LHCN-M2 (cell line): ENCODE measurements at regions not wholly inside any gene's neighbourhood (a gene's known extent, or its start where the extent isn't known, plus 50 kb on each side); places are given as distances from the start of the nearest gene placed in this dataset.

Experiments used
- DNase-seq: peaks from one replicate; pipeline ENCODE4 v3.0.0-alpha.2; 2012; ENCODE audit warnings: low read depth

DNA sequence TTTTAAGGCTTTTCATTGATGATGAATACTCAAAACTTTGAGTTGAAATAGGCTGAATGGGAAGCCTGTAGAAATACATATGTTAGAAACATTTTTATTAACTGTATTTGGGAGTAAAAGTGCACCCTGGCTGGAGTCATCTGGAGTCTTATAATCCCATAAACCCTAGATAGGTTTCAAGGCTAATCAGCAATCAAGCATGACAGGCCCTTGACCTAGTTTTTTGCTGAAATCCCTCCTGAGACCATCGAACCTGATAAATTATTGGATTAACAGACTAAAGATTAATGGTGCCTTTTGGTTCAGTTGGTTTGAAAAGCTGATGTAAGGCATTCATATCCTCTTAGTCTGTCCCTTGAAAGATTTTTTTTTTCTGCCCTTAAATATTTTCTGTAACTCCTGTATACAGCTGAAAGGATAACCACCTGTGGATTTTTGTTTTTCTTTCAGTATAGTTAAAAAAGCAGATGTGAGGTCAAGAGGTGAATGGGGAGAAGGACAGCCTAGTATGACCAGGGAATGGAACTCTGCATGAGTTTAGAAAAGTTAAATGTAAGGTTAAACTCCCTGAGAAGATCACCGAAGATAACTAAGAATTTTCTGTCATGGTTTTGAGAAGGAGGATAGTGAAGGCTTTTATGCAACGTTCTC, 69.4 kb upstream of the STXBP5L start:
- no peak for DNase-seq

DNA sequence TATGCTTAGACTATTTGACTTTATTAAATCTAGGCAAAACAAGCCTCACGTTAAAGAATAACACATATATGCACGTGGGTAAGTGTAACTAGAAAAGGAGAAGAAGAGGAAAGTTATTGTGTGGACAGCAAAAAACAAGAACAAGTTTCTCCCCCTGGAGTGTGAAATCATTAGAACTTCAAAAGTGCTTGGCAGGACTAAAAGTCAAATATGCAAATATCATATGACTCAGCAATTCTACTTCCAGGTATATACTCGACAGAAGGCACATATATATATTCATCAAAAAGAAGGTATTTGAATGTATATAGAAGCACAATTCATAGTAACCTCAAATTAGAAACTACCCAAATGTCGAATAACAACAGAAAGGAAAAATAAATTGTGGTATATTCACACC, 68.9 kb upstream of the STXBP5L start:
- DNase-seq = no peak

DNA sequence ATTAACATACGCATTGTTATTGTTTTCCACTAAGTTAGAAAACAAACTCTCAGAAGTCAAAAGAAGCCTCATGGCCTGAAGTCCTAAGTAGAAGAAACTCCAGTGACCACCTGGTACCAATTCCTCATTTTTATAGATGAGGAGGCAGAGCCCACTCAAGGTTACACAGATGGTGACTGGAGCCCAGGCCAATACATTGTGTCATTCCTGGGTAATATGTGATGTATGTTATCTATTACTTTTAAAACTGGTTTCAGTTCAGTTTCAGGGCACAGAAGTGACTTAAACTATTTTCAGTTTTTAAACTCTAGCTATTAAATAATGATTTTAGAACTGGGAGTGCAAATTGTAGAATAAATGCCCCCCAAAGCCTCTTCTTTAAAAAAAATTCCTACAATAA, 66.7 kb upstream of the STXBP5L start:
- no peak for DNase-seq

DNA sequence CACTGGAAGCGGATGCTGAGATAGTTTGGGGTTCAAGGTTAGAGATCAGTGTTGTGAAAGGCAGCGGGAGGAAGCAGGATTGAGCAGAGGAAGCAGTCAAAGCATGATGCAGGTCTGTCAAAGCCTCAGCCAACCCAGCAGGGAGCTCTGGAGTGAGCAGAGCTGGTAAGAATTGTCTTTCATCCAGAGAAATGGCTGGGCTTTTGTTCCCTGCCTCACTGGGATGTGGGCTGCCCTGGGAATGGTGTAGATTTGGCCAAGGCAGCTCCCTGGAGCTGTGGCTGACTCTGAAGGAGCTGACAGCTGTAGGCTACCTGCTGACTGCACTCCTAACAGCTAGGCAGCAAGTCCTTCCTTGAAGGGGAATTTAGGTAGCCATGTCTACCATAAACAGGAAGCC, 61.9 kb upstream of the STXBP5L start:
- no peak for DNase-seq

DNA sequence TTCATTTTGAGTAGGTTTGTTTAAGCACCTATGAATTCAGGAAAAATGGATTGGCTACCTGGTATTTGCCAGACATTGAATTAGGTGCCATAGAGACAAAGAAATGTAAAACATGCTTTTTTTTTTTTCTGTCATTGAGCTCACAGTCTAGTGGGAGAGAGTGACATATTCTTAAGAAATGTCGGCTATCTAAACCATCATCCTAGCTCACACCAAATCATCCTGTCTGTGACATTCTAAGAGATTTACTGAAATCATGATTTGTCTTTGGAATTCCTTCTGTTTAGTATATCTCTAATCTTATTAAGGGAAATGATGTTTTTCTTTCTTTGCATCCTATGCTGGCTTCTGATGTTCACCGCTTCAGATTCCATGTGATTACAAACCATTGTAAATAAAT, 59.5 kb upstream of the STXBP5L start:
- no peak for DNase-seq

DNA sequence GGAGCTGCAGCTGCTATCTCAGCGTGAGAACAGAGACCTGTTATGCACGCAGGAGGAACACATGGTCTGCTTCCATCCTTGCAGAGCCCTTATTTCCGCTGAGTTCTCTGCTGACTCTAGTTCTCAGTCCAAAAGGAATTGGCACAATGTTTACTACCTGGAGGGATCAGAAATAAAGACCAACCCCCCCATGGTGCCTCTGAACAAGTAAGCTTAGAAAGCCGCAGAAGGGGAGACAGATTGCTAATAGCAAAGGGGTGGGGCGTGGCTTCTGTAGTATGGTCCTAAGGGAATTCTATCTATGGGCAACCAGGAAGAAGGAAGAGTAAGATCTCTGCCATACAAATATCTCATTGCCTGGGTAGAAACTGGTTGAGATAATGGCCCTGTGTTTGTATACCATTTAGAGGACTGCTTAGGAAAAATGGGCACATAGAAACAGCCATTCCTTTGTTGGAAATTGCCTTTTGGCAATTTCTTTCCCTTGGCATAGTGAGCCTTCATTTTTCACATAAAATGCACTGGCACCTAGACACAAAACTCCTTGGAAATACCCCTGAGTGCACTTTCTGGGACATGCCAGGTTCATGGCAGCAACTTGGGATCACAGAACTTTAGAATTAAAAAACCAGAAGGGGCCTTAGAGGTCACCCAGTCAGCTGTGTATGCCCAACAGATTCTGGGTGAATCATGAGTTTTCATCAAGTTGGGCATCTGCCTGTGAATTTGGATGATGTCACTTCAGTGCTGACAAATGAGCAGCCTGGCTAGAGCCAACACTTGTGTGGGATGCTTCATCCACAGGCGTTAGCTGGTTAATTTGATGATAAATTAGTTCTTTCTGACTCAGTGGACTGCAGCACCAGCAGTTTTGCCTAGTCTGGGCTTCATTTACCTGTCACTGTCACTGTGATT, 57.4 kb upstream of the STXBP5L start:
- DNase-seq = peak; percentile 59

DNA sequence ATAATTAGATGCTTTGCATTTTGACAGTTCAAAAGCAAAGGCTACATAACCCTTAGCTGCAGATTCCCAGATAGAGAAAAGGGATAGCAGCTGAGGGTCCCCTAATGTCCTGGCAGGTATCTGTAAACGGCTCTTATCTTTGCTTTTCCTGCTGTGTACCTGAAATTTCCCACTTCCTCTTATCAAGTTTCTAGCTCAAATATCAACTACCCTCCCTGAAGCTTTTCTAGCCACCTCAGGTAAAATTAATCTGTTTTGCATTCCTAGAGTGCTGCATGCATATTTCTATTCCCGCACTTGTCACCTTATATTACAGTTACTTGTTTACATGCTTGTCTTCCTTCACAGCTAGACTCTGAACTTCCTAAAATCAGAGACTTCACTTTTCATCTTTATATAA, 55.6 kb upstream of the STXBP5L start:
- no peak for DNase-seq

DNA sequence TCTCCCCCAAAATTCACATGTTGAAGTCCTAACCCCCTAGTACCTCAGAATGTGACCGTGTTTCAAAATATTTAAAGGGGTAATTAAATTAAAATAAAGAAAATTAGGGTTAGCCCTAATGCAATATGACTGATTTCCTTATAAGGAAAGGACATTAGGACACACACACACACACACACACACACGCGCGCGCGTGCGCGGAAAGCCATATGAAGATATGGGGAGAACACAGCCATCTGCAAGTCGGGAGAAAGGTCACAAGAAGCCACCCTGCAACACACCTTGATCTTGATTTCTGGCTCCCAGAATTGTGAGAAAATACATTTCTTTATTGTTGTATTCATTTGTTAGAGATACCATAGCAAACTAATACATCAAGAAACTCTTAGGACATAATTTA, 54.6 kb upstream of the STXBP5L start:
- DNase-seq = no peak

DNA sequence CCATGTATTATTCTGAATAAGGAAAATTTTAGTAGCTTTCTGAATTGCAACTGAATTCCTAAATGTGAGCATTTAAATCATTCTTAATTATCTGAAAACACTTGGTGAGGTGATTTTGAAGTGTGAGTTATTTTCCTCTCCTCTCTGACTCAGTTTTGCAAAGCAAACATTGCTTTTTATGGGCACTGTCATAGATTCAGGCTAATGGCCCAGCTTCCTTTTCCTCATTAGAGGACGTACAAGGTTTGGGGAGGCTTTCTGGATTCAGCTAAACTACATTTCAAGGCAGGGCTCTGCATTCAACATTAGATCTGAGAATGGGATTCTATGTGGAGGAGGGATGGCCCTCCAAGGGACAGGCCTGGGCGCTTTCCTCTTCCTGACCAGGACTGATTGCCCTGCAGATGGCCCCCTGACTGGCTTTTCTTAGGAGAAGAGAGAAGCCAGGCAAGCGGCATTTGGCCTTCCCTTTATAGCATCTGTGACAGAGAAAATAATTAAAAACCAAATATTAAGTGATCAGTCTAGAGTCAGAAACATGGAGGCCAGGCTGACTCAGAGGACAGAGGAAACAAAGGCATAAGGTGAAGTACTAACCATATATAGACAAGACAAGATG, 53.0 kb upstream of the STXBP5L start:
- no peak for DNase-seq

DNA sequence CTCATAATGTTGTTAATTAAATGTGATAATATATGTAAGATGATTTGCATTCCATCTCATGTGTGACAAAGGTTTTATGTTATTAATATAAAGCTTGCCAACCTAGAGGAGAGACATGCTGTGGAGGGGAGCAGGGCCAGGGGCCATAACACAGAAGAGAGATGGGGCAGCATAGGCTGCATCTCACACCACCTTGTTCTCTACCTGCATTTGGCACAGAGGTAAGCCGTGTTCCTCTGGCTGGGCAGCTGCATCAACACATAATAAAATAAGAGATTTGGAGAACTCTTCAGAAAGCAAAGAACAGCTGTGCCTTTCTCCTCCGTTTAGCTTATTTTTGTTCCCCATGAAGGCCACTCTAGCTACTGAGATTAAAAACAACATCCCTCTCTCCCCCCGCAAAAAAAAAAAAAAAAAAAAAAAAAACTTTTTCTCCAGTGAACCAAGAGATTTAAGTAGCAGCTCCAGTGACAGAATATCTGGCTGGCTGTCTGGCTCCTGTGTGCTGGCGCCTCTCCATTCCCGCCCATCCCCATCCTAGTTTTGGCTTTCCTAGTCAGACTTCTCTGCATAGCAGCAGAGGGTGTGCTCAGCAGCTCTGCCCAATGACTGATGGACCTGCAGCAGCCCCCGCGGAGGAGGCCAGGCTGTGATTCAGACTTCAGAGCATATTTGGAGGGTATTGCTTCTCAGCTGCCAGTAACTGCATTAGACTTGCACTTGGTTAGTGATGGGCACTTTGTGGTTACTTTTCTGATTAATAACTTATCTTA, 52.2 kb upstream of the STXBP5L start:
- peak; percentile 75 for DNase-seq
